ENCODE measurements at regions not wholly inside any gene's neighbourhood (a gene's known extent, or its start where the extent isn't known, plus 50 kb on each side); places are given as distances from the start of the nearest gene placed in this dataset.
A peak's percentile ranks its signal among the peaks of the same experiment; 100 is the strongest.

DNA sequence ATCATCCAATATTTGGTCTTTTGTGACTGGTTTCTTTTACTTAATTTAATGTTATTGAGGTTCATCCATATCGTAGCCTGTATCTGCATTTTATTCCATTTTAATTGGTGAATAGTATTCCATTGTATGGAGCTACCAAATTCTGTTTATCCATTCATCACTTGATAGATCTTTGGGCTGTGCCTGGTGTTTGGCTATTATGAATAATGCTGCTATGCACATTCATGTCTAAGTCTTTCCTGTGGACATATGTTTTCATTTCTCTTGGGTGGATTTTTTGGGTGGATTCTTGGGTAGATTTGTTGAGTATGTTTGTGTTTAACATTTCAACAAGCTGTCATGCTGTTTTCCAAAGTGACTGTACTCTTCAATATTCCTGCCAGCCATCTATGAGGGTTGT is 52.5 kb upstream of the NEDD4L start:
- DNase-seq, result no peak

DNA sequence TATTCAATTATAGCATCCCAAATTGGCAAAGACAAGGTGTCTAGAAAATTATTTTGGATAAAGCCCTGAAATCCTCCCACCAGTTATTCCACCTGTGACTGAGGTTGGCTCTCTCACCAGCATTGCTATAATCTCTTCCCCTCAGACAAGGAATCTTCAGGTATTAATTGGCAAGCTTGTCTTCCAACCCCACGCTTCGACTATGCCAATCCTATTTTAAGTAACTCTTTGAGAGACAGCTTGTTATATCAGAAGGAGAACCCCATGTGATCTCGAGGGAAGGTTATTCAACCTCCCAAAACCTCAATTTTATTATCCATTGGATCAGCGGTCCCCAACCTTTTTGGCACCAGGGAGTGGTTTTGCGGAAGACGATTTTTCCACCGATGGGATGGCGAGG is 54.5 kb upstream of the NEDD4L start:
- no peak for DNase-seq

DNA sequence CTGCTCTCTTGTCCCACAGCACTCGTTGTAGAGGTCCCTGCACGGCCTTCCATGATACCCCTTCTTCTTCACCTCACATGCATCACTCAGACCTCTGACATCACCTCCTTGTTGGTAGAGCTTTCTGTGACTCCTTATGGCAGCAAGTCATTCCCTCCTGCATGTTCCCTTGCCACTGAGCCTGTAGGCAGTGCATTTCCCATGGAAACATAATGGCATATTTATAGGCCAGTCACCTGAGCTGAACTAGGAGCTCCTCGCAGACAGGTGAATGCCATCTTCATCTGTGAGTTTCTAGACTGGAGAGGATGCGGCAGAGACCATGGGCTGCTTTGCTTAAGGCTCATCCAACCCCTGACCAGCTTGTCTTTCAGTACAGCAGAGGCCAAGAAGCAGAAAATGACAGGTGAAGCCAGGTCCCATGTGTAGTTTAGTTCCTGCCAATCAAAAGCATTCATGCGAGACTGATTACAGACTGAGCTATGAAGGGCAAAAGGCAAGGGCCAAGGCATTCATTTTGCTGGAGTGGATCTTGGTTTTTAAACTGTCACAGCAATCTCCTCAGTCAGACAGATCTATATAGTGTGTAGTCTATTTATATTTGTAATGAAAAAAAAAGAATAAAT is 59.4 kb upstream of the NEDD4L start:
- no peak for DNase-seq

DNA sequence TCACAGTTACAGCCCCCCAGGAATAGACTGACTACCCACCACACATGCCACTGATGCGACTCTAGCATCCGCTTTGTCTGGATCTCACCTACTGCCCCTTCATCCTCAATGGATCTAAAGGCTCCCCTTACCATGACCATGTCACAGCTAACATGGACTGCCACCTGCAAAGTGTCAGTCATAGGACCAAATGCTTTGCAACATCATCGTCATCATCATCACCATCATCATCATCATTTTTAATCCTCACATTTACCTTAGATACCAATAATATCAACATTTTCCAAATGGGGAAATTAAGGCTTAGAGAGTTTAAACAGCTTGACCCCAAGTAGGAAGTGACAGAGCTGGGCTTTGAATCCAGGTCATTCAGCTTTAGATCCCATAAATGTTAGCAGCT is 60.1 kb upstream of the NEDD4L start:
- no peak for DNase-seq

DNA sequence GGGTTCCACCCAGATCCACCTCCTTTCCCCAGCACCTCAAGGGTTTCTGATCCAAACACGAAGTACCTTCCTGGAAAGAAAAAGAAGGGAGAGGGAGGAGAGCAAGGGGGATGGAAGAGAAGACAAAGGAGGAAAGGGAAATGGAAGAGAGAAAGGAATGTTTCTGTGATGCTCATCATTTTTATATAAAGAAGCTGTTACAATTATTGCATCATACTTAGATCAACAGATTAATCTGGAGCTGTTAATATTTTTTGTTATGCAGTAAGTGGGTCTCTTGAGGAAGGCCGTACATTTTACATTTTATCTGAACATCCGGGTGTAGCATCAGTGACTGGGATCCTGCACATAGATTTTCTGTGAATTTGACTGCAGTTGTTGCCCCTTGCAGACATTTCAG is 60.6 kb upstream of the NEDD4L start:
- no peak for DNase-seq

DNA sequence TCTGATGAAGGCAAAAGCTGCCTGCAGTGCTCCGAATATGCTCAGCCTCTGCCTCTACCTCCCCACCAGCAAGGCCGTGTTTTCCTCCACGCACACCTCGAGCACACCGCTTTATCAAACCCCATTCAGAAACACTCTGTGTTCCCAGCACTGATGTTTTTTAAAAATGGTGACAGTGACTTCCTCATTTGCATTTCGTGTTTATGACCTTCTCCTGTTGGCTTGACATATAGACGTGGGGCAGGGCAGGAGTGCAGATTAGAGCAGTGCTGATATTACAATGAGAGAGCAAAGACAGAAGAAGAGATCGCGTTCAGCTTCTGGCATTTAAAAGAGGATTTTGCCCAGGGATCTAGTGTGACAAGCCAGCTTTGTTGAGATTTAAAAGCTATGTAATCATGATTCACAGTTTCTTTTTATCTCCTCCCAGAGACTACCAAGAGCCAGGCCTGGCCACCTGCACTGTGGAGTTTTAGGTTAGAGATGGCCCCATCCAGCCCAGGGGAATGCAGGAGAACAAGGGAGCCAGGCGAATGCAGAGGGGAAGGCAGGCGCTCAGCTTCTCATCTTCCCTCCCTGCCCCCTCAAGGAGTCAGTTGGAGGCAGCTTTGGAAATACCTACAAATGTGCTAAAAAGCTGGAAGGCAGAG is 61.5 kb upstream of the NEDD4L start:
- DNase-seq, result no peak

DNA sequence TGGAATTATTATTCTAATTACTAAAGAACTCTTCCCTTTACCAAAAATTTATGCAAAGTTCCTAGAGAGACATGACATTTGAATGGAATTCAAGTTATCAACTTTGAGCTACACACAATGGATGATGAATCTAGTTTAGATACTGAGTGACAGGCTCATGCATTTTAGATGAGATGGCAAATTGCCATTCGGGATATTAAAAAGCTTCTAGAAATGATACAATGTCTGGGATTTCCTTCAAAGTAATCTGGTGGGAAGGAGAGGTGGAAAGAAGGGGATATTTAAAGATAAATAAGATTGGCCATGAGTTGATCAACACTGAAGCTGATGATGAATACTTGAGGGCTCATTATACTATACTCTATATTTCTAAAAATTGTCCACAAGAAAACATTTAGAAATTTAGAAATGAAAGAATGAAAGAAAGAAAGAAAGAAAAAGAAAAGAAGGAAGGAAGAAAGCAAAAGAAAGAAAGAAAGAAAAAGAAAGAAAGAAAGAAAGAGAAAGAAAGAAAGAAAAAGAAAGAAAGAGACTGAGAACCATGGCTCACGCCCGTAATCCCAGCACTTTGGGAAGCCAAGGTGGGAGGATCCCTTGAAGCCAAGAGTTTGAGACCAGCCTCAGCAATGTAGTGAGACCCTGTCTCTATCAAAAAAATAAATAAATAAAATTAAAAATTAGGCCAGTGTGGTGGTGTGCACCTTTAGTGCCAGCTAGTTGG is 62.6 kb upstream of the NEDD4L start:
- no peak for DNase-seq

DNA sequence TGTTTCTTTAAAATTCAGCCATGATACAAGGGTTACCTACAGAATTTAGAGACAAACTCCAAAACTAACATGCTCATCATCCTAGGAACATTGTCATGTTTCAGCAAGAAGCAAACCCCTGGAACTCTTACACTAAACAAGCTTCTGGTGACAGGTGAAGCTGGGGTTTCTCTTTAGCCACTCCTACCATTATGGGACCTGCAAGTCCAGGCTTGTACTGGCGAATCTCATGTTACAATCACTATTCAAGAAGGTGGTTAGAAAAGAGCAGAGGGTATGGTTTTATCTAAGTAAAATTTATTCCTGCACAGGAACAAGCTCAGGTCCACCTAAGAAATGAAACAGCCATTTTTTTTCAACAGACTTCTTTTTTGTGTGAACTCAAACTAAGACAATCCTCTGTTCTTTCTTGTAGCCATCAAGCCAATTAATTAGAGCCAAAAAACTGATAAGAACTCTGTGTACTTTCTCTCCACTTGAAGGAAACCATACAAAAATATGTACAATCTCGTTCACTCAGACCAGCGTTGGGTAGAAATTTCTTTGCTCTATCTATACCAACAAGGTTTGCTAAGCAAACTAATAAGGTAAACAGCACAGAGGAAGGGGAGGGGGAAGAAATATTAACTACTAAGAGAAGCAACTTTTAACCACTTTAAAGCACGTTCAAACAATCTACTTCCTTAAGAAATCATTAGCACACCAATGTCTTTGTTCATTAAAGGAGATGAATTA is 63.3 kb upstream of the NEDD4L start:
- no peak for DNase-seq

DNA sequence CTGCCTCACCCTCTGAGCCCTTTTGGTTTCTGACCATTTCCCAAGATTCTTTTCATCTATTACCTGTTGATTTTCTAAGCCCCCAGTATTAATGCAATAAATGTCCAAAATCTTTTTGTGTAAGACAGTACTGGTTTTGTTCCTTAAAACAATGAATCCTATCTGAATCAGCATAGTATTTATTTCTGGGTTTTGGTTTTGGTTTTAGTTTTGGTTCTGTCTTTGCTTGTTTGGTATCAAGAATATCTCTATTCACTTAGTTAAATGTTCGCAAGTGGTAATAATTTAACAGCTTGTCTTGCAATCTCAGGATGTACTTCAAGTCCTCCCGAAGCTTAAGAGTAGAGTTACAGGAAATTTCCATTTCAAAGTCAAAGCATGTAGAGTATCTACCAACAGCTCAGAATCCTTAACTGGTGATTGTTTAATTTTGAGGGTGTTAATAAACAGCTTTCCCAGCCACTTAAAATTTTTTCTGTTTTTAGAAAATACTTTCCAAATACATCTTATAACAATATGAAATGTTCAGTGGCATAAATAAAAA is 67.7 kb upstream of the NEDD4L start:
- DNase-seq, result no peak

DNA sequence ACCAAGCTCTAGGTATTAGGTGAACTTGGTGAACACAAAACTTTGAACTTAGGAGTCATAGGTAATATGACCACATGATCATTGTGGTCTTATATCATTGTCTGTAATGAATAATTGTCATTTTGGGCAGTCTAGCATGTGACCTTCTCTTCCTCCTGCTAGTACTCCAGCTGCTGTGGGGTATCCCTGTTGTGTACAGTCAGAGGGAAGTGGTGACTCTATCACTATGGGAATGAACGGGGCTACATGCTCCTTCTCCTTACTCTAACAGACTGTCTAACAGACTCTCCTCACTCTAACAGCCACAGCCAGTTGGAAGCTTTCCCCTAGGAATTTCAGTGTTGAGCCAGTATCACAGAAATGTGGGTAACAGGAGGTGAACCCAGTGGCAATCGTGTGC is 68.2 kb upstream of the NEDD4L start:
- no peak for DNase-seq

DNA sequence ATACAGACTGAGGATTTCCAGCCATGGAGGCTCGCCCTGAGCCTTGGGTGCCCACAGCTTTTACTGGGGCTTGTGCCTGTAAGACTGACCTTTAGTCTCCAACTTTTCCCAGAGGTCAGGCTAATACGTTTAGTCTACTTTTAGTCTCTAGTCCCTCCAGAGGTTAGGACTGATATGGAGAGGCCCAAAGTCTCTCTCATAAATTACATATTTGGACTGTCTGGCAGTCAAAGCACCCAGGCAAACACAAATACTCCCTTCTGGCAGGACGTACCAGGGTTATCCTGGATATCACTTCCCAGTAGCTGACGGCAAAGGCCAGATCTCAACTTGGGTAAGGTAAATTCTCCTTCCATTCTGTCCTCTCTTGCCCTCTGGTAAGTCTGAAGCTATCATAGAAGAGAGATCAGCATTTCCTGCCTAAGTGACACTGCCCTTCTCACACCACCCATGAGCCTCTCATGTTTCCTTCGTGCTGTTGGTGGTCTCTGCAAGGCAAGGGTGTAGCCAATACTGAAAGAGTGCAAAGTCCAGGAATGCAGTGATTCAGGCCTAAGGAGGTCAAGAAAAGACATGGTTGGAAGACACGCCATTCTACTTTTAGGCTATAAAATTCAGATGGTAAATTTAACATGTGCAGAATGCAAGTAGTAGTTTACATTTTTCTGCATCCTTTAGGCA is 69.3 kb upstream of the NEDD4L start:
- DNase-seq, result no peak

DNA sequence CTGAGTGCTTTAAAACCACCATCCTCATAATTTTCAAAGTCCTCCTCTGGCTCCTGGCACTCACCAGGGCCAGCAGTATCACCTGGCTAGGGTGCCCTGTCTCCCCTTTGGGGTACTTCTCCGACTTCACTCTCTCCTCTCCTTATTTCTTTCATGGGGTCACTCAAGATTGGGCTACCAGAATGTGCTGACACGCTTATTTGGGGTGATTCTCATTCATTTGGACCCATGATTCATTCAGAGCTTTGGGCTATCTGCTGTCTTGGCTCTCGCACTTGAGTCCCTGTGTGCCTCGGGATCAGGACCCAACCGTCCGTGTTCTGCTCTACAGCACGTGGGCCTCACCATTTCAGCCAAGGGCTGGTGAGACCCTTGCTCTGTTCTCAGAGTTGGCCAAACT is 70.1 kb upstream of the NEDD4L start:
- no peak for DNase-seq

DNA sequence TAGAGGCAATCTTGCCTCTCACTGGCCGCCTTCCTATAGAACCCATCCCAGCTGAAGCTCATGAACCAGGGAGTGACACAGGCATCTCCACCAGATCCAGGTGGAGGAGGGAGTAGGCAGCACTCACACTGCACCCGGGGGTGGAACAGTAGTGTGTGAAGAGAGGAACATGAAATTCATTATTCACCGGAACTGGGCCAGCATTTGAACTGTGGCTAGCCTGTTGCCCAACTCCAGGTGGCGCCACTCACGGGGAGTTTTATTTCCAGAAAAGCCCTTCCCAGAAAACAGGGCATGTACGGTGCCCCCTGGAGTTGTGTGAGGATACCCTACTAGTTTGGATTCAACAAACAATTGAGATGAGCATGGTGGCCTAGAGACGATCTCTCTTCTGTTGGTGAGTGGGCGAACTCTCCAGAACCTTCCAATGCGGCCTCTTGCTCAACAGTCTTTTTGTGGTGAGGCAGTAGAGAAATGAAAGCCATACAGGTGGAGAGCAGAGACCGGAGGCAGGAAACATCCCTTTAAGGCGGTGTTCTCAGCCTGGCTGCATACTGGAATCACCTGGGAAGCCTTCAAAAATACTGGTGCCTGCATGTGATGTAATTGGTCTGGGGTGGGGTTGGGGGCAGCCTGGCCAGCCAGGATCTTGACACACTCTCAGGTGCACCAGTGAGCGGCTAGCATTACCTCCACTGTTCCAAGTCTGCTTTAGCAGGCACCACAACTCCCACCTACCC is 73.5 kb upstream of the NEDD4L start:
- peak in 1 of 2 experiments; percentile 11 for DNase-seq

DNA sequence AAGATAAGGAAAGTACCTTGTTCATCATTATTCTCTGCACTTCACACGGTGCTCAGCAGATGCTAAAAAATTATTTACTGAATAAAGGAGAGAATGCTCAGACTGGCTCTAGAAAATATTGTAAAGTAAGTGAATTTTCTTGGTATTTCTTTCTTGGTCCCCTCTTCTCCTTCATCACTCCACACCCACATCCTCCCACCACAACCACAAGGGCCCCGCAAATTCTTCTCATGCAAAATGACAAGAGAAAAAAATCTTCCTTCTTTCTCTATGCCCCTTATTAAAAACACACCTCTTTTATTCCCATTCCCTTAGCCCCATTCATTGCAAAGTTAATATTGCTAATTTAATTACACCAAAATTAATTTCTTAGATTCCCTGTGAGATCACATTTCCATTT is 74.2 kb upstream of the NEDD4L start:
- DNase-seq, result no peak

DNA sequence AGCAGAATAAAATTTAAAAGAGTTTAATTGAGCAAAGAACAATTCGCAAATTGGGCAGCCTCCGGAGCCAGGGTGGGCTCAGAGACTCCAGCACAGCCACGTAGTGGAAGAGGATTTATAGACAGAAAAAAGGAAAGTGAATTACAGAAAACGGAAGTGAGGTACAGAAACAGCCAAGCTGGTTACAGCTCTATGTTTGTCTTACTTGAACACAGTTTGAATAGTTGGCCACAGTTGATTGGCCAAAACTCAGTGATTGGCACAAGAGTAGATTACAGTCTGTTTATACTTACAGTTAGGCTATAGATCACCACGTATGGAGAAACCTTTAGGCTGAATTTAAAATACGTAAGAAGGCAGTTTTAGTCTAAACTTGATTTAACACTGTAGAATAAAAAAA is 78.8 kb upstream of the NEDD4L start:
- DNase-seq, result no peak

DNA sequence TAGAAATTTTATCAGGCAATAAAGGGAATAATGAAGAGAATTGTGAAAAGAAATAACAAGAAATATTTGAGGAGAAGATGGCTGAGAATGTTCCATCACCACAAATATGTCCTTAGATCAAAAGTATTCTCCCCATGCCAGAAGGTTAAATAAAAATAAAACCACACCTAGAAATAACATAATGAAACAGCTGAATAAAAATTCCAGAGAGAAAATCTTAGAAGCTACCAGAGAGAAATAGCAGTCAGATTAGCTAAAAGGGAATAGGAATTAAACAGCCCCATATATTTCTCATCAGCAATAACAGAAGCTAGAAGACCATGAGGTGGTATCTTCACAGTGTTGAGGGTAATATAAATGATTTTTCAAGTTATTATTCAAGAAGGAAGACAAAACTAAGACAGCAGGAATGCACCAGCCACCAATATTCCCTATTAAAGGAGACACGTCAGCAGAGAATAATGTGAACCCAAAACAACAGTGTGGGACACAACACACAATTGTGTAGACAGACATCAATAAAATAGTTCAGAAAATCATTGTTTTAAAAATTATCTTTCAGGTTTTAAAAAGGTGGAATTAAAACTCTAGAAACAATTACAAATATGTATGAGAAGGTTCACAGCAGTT is 82.0 kb upstream of the NEDD4L start:
- DNase-seq, result no peak

DNA sequence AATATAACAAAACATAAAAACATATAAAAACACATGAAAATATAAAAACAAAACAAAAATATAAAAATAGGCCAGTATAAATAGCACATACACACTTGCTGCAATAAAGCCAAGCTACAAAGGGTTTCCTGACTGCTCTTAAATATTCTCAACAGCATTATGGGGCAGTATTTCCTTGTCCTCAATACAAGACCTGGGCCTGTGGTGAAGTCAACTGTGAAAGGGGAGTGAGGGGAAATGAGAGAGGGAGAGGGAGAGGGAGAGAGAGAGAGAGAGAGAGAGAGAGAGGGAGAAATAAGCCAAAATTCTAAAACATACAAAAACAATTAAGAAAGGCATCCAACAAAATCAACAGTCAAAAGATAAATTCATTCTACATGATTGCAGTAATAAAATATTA is 82.6 kb upstream of the NEDD4L start:
- no peak for DNase-seq

DNA sequence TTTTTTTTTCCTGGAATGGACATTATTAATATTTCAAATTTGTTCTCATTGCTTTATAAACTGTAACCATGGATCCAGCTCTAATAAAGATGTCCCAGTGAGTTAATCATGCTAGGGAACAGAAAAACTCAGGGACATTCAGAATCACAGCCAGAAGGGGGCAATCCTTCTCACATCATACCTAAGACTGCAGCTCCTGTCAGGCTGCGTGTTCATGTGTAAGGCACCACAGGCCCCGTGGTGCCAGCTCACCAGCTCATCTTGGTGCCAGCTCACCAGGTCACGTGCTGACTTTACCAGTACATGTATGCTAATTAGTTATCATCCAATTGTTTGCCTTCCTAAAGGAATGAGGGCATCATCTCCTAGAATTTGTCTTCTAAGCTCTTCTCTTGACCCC is 84.7 kb upstream of the NEDD4L start:
- no peak for DNase-seq

DNA sequence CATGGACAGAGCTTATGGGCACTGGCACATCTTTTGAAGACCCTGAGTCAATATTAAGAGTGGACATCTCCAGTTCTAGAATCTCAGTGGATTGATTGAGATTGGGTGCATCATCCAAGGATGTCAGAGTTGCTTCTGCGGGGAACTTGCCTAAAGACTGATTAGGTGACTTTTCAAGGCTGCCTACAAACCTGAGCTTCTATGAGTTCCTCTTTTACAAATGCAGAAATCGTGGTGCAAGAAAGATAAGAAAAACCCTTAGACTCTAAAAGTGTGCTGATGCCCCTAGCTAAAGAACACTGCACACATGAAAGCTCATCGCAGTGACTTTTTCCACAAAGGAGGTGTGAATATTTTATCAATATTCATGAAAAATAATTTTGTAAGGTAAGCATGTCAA is 86.8 kb upstream of the NEDD4L start:
- no peak for DNase-seq

DNA sequence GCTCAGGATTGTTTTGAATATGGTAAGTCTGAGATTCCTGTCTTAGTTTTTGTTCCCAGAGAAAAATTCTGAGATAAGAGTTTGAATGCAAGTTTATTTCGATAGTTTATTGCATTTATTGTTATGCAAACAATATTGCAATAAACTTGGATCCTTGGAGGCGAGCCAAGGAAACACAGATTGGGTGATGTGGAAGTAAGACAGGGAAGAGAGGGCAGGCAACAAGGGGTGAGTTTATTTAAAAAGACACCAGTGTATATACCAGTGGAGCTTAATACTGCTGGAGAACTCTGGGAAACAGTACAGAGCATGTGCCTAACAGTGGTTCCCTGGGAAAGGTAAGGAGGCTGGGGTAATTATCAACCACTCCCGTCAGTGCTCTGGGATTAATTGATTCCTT is 87.5 kb upstream of the NEDD4L start:
- no peak for DNase-seq

DNA sequence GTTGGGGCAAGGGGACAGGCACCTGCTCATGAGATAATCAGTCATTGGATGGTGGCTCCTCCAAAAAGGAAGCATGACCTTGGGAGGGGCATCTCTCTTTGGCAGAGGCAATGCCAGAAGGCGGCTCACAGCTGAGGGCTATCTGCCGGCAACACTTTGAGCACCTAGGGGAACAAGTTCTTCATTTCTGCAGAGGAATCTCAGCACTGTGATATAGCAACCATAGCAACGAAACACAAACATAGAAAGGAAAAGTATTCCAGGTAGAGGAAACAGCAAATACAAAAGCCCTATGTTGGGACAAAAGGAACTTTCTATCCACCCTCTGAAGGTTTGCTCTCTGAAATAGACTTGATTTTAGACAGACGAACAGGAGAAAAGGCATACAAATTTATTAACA is 89.1 kb upstream of the NEDD4L start:
- no peak for DNase-seq

DNA sequence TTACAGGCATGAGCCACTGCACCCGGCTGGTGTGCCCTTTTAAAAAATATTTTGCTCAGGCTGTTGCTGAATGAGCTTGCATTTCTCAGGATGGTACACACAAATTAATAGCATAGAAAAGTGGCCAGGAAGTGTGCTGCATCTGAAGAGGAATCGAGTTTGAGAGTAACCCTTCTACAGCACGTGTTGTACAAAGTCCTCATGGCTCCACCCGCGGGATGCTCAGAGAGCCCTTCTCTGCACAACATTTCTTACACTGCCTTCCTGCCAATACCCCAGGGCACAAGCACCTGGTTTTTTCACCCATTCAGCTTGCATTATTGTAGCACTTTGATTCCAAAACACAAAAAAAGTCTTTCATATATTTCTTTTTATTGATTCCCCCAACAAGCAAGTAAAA is 90.1 kb upstream of the NEDD4L start:
- DNase-seq, result no peak

All from activated CD4-positive, alpha-beta T cell treated with anti-CD3 and anti-CD28 coated beads, Interleukin-2, amount 50 U/mL, for 48 hours (primary cell).